ENCODE measurements at regions not wholly inside any gene's neighbourhood (a gene's known extent, or its start where the extent isn't known, plus 50 kb on each side); places are given as distances from the start of the nearest gene placed in this dataset.

DNA sequence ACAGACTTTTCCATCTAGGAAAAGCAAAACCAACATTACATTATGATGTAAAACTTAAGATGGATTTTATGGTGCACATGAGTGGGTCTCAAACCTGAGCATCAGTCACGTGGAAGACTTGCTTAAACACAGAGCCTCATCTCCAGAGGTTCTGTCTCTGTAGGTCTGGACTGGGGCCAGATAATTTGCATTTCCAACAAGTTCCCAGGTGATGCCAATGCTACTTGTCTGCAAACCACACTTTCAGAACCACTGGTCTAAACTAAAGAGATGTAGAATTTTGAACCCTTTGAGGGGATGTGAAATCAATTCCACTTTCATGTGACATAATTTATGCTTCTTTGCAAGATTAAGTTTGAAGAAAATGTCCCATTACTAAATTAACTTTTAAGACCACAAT, 522.8 kb downstream of the MBD2 start:
- Histone ChIP-seq H3K27ac (no peak overlapping the region), H3K36me3 (no peaks in the 10 kb centered on the region), H3K4me3 (ENCODE audit: low read depth in 1 of 2, low read length in 1 of 2) (no peak overlapping the region), H3K4me1 (ENCODE audit: control insufficient read depth in 1 of 2, insufficient read depth in 1 of 2, low read depth in 1 of 2, low read length in 1 of 2) (no peaks in the 10 kb centered on the region), H3K27me3 (no peaks in the 10 kb centered on the region), H3K9me3 (no peaks in the 10 kb centered on the region)
- TF ChIP-seq, protein P1, sequence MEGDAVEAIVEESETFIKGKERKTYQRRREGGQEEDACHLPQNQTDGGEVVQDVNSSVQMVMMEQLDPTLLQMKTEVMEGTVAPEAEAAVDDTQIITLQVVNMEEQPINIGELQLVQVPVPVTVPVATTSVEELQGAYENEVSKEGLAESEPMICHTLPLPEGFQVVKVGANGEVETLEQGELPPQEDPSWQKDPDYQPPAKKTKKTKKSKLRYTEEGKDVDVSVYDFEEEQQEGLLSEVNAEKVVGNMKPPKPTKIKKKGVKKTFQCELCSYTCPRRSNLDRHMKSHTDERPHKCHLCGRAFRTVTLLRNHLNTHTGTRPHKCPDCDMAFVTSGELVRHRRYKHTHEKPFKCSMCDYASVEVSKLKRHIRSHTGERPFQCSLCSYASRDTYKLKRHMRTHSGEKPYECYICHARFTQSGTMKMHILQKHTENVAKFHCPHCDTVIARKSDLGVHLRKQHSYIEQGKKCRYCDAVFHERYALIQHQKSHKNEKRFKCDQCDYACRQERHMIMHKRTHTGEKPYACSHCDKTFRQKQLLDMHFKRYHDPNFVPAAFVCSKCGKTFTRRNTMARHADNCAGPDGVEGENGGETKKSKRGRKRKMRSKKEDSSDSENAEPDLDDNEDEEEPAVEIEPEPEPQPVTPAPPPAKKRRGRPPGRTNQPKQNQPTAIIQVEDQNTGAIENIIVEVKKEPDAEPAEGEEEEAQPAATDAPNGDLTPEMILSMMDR (IDR thresholded peaks at IDR 0.05) = no peak

DNA sequence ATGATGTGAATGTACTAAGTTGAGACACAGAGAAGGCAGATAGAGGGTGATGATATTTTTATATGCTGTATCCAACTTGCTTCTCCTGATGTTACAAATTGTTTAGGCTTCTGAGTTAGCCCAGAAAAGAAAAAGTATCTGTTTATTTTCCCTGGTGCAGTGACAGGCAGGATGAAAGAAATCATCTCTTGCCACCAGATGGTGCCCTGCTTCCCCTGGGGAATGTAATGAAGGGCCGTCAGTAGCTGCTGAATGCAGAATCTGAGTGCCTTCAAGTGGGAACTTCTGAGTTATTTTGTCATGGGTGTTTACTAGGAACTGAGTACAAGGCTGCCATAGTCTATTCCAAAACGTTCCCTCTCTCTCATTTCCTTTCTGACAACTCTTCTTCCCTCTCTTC, 525.6 kb downstream of the MBD2 start:
- Histone ChIP-seq H3K27ac (no peak overlapping the region), H3K27me3 (no peaks in the 10 kb centered on the region), H3K4me1 (ENCODE audit: control insufficient read depth in 1 of 2, insufficient read depth in 1 of 2, low read depth in 1 of 2, low read length in 1 of 2) (no peaks in the 10 kb centered on the region), H3K36me3 (no peaks in the 10 kb centered on the region), H3K4me3 (ENCODE audit: low read depth in 1 of 2, low read length in 1 of 2) (no peak overlapping the region), H3K9me3 (no peaks in the 10 kb centered on the region)
- TF ChIP-seq, protein P1 (IDR thresholded peaks at IDR 0.05) = no peak

DNA sequence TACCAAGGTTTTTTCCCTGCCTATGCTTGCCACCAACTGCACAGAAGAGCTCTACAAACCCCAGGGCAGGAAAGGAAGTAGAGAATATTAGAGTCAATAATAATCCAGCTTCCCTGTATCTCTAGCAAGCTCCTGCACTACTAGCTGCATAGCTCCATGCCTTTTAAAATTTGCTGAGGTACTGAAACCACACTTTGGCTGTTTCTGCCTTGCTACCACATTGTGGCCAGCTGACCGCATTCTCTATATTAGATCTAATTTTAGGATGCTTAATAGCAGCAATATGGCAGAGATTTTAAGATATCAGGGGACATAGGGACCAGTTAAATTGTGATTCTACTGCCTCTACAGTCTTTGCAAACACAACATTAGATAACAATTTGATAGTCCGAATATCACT, 534.6 kb downstream of the MBD2 start:
- no peak overlapping the region for H3K27ac ChIP-seq
- TF ChIP-seq, protein P1 (IDR thresholded peaks at IDR 0.05) = no peak
- H3K9me3 ChIP-seq = no peaks in the 10 kb centered on the region
- H3K4me1 ChIP-seq (ENCODE audit: control insufficient read depth in 1 of 2, insufficient read depth in 1 of 2, low read depth in 1 of 2, low read length in 1 of 2) = no peaks in the 10 kb centered on the region
- no peaks in the 10 kb centered on the region for H3K27me3 ChIP-seq
- no peaks in the 10 kb centered on the region for H3K36me3 ChIP-seq
- H3K4me3 ChIP-seq (ENCODE audit: low read depth in 1 of 2, low read length in 1 of 2) = no peak overlapping the region

DNA sequence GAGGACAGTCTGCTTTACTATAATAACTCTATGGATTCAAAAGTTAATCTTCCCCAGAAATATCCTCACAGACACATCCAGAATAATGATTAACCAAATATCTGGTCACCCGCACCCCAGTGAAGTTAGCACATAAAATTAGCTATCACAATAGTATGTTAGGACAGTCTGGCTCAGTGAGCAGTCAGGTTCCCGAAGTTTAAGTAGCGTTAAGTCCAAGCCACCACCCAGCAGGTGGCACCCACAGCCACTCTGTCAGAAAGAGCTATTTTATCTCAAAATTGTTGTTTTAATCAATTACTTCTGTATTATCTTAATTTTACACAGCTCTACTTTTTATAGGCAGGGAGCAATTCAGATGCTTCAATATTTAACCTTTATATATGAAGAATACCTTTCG, 537.5 kb downstream of the MBD2 start:
- TF ChIP-seq, protein P1 (IDR thresholded peaks at IDR 0.05) = no peak
- Histone ChIP-seq H3K9me3 (no peaks in the 10 kb centered on the region), H3K4me3 (ENCODE audit: low read depth in 1 of 2, low read length in 1 of 2) (no peak overlapping the region), H3K4me1 (ENCODE audit: control insufficient read depth in 1 of 2, insufficient read depth in 1 of 2, low read depth in 1 of 2, low read length in 1 of 2) (no peaks in the 10 kb centered on the region), H3K36me3 (no peaks in the 10 kb centered on the region), H3K27me3 (no peaks in the 10 kb centered on the region), H3K27ac (no peak overlapping the region)

DNA sequence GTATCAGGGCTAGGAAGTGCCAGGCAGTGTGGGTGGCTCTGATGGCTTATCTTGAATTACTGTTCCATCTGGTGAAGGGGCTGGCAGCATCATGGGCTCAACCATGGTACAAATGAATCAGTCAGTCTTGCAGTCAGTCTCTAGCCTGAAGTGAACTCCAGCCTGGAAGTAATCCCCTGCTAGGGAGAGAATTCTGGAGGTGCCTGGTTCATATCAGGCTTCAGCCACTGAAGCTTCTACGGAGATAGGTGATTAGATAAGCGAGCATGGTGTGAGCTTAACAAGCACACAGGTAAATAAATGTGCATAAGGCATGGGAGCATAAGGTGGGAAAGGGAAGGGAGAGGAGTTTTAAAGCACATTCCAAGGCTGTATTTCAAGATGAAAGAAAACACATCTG, 541.7 kb downstream of the MBD2 start:
- Histone ChIP-seq H3K27ac (no peak overlapping the region), H3K4me3 (ENCODE audit: low read depth in 1 of 2, low read length in 1 of 2) (no peak overlapping the region), H3K9me3 (no peaks in the 10 kb centered on the region), H3K4me1 (ENCODE audit: control insufficient read depth in 1 of 2, insufficient read depth in 1 of 2, low read depth in 1 of 2, low read length in 1 of 2) (no peaks in the 10 kb centered on the region), H3K36me3 (no peaks in the 10 kb centered on the region), H3K27me3 (no peaks in the 10 kb centered on the region)
- TF ChIP-seq, protein P1 (IDR thresholded peaks at IDR 0.05) = no peak

DNA sequence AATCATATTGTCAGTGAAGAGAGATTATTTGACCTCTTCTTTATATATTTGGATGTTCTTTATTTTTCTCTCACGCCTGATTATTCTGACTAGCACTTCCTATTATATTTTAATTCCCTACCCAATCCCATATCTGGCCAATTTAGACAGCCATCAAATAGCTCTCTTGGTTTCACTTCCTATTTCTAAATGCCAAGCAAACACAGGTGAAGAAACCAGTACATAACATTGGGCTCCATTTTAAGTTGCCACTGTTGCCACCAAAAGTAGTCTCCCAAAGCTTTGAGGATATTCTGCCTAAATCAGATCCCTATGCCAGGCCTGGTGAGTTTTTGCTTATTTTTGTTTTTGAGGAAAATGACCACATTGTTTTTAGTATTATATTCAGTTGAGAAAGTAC, 547.0 kb downstream of the MBD2 start:
- H3K4me3 ChIP-seq (ENCODE audit: low read depth in 1 of 2, low read length in 1 of 2) = no peak overlapping the region
- TF ChIP-seq, protein P1 (IDR thresholded peaks at IDR 0.05) = no peak
- H3K27ac ChIP-seq = no peak overlapping the region
- no peaks in the 10 kb centered on the region for H3K9me3 ChIP-seq
- no peaks in the 10 kb centered on the region for H3K36me3 ChIP-seq
- H3K27me3 ChIP-seq = no peaks in the 10 kb centered on the region
- H3K4me1 ChIP-seq (ENCODE audit: control insufficient read depth in 1 of 2, insufficient read depth in 1 of 2, low read depth in 1 of 2, low read length in 1 of 2) = no peaks in the 10 kb centered on the region
